ENCODE measurements at regions not wholly inside any gene's neighbourhood (a gene's known extent, or its start where the extent isn't known, plus 50 kb on each side); places are given as distances from the start of the nearest gene placed in this dataset.
"Not testable (repeated sequence)": the region's sequence is repeated elsewhere in the genome, so short reads cannot be mapped to it uniquely, and the experiment has no call there.

DNA sequence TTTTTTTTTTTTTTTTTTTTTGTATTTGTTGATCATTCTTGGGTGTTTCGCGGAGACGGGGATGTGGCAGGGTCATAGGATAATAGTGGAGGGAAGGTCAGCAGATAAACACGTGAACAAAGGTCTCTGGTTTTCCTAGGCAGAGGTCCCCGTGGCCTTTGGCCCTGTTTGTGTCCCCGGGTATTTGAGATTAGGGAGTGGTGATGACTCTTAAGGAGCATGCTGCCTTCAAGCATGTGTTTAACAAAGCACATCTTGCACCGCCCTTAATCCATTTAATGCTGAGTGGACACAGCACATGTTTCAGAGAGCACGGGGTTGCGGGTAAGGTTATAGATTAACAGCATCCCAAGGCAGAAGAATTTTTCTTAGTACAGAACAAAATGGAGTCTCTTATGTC lies 435.8 kb upstream of the ZP4 start:
- DNase-seq (ENCODE audit: low spot score); H3K4me3 Mint-ChIP-seq; H3K9me3 Mint-ChIP-seq; H3K36me3 Mint-ChIP-seq (ENCODE audit: low read depth); H3K27ac Mint-ChIP-seq; intact Hi-C loops (cut with micrococcal nuclease); H3K27me3 Mint-ChIP-seq (ENCODE audit: insufficient read depth); H3K4me1 Mint-ChIP-seq (ENCODE audit: low read depth): not testable (repeated sequence)

DNA sequence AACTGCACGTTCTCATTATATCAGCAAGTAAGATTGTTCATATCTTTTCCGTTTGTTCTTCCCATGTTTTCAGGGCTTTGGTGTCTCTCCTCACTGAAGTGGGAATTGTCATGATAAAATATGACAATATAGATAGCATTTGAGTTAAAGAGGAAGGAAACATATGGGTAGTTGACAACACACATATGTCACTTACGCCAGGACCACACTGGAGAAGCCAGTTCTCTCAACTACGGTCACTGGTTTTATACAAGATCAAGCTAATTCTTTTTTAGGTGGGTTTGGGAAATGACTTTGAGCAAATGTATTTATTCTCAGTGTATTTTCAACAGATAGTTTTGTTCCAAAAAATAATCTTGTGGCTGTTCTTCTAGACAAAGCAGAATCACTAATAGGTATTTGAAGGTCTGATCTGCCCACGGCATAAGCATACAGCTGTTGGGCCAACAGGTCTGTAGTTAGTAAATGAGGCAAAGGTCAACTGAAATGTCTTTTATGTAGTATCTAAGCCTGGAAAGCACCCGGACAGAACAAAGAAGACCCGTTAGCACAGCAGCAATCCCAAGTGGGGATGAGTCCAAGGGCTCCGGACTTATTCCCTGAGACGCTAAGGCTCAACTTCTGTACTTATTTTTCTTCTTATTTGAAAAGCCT lies 433.6 kb upstream of the ZP4 start:
- H3K4me1 Mint-ChIP-seq (ENCODE audit: low read depth): no peaks in the 10 kb centered on the region
- H3K36me3 Mint-ChIP-seq (ENCODE audit: low read depth): no peaks in the 10 kb centered on the region
- H3K4me3 Mint-ChIP-seq: no peak overlapping the region
- no peak overlapping the region for H3K27ac Mint-ChIP-seq
- intact Hi-C loops (cut with micrococcal nuclease): no loop called here
- peaks cover 9% of the 10 kb centered on the region for H3K9me3 Mint-ChIP-seq
- DNase-seq (ENCODE audit: low spot score): no peak
- no peaks in the 10 kb centered on the region for H3K27me3 Mint-ChIP-seq (ENCODE audit: insufficient read depth)

DNA sequence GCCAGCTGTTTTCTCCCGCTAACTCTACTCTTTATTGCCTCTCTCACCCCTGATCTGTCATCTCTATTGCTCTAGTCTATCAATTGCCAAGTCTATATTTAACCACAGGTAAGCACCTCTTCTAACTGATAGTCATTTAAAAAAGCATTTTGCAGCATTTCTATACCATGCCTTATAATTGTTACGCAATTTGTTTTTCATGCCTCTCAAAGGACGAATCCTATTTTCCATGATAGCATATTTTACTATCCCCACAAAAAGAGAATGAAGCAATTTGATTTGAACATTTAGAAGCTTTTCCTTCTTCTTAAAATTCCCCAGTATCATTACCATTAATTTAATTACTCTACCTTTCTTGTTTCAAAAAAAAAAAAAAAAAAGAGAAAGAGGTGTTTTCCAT lies 432.8 kb upstream of the ZP4 start:
- intact Hi-C loops (cut with micrococcal nuclease): no loop called here
- DNase-seq (ENCODE audit: low spot score): no peak
- Mint-ChIP-seq H3K27ac (no peak overlapping the region), H3K27me3 (ENCODE audit: insufficient read depth) (no peaks in the 10 kb centered on the region), H3K9me3 (peaks cover 11% of the 10 kb centered on the region), H3K4me1 (ENCODE audit: low read depth) (no peaks in the 10 kb centered on the region), H3K36me3 (ENCODE audit: low read depth) (no peaks in the 10 kb centered on the region), H3K4me3 (no peak overlapping the region)

DNA sequence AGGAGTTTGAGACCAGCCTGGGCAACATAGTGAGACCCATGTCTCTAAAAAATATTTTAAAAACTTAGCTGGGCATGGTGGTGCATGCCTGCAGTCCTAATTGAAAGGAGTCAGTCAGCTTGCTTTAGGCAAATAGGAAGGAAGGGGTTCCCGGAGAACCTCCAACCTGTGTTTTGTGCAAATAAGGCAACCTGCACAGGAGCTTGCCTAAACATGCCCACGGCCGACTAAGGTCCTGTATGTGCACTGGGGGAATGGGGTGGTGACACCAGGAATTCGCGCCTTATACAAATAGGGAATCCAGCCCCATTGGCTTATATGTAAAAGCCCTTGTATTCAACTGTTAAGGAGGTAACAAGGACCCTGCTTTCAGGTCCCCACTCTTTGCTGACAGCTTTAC lies 429.2 kb upstream of the ZP4 start:
- intact Hi-C loops (cut with micrococcal nuclease): no loop called here
- Mint-ChIP-seq H3K27me3 (ENCODE audit: insufficient read depth) (no peaks in the 10 kb centered on the region), H3K27ac (no peak overlapping the region), H3K36me3 (ENCODE audit: low read depth) (no peaks in the 10 kb centered on the region), H3K4me1 (ENCODE audit: low read depth) (no peaks in the 10 kb centered on the region), H3K9me3 (peaks cover 13% of the 10 kb centered on the region), H3K4me3 (no peak overlapping the region)
- DNase-seq (ENCODE audit: low spot score): no peak

DNA sequence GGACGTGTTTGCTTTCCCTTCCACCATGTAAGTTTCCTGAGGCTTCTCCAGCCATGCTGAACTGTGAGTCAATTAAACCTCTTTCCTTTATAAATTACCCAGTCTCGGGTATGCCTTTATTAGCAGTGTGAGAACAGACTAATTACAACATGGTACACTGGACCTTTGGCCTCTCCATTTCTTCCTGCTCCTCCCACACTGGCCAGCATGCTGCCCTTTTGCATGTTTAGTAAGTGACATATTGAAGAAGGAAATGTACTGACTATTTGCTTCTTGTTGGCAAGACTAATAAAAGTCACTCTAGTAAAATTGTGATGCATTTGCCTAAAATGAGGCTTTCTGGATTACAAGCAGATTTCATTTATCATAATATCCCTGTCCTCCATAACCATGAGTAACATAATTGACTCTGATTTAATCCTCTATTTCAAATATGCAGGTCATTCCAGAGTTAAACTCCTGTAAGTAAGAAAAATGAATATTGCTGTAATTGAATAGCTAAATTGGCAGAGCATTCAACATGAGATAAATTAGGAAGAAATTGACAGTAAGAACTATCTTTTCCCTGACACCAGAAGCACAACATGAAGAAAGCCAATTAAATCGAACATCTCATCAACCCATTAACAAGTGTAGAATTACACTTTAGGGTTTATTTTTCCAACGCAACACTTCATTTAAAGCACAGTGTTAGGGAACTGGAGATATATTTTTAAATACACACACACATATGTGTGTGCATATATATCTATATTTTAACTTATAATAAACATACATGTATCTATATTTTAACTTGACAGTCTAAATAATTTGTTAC lies 427.8 kb upstream of the ZP4 start:
- no peaks in the 10 kb centered on the region for H3K36me3 Mint-ChIP-seq (ENCODE audit: low read depth)
- no peaks in the 10 kb centered on the region for H3K4me1 Mint-ChIP-seq (ENCODE audit: low read depth)
- no peak overlapping the region for H3K4me3 Mint-ChIP-seq
- no peak overlapping the region for H3K27ac Mint-ChIP-seq
- no peak for DNase-seq (ENCODE audit: low spot score)
- intact Hi-C loops (cut with micrococcal nuclease): no loop called here
- no peaks in the 10 kb centered on the region for H3K27me3 Mint-ChIP-seq (ENCODE audit: insufficient read depth)
- peaks cover 13% of the 10 kb centered on the region for H3K9me3 Mint-ChIP-seq

DNA sequence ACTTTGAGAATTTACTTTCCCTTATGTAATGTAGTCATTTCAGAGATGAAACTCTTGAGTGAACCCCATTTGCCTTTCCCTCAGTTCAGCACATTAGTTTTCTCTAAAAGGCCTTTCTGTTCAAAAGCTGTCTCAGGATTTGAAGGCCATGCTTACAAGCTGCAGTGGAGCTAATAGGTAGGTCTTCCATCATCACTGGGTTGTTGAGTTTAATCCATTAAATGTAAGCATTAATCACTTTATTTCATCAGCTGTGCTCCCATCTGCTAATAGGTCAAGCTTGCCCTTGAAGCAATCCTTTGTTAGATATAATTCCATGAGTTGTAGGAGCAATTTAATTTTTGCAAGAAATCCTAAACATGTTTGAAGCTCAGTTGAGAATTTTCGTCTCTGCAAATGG lies 422.2 kb upstream of the ZP4 start:
- no peak overlapping the region for H3K4me3 Mint-ChIP-seq
- H3K27ac Mint-ChIP-seq: no peak overlapping the region
- intact Hi-C loops (cut with micrococcal nuclease): no loop called here
- no peak for DNase-seq (ENCODE audit: low spot score)
- H3K4me1 Mint-ChIP-seq (ENCODE audit: low read depth): no peaks in the 10 kb centered on the region
- H3K36me3 Mint-ChIP-seq (ENCODE audit: low read depth): no peaks in the 10 kb centered on the region
- no peaks in the 10 kb centered on the region for H3K27me3 Mint-ChIP-seq (ENCODE audit: insufficient read depth)
- H3K9me3 Mint-ChIP-seq: peaks cover 6% of the 10 kb centered on the region

DNA sequence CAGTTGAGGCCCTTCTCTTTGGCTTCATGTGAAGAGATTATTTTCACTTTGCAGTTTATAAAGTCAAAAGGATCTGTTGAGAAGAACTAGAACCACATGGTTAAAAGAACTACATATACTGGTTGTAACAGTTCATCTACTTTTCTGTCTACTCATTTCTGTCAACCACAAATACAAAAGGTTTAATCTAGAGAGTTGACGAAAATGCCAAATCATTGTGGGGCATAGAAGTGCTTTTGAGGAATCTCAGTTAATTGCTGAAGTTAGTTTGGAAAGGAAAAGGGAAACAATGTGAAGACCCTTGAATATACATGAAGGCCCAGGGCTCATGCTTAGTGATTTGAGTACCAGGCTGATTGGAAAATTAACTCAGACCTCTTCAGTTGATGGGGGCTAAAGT lies 415.7 kb upstream of the ZP4 start:
- intact Hi-C loops (cut with micrococcal nuclease): no loop called here
- Mint-ChIP-seq H3K4me3 (no peak overlapping the region), H3K36me3 (ENCODE audit: low read depth) (no peaks in the 10 kb centered on the region), H3K9me3 (no peaks in the 10 kb centered on the region), H3K4me1 (ENCODE audit: low read depth) (no peaks in the 10 kb centered on the region), H3K27ac (no peak overlapping the region), H3K27me3 (ENCODE audit: insufficient read depth) (no peaks in the 10 kb centered on the region)
- no peak for DNase-seq (ENCODE audit: low spot score)

DNA sequence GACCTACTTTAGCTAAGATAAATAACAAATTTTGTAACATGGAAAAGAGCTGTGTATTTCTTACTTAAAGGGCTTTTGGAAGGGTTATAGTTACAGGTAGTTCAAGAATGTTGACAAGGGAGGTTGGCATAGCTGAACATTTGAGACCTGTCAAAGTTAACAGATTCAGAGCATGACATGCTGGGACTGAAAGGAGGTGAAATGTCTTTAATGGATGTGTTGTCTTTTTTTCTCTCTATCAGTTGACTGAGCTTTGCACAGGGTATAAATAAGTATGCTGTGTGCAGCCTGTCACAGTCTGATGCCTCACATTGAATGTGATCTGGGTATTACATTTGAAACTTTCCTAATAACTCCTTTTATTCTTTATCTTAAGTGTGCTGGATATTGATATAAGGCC lies 411.9 kb upstream of the ZP4 start:
- intact Hi-C loops (cut with micrococcal nuclease): no loop called here
- Mint-ChIP-seq H3K4me1 (ENCODE audit: low read depth) (no peaks in the 10 kb centered on the region), H3K27me3 (ENCODE audit: insufficient read depth) (no peaks in the 10 kb centered on the region), H3K36me3 (ENCODE audit: low read depth) (no peaks in the 10 kb centered on the region), H3K27ac (no peak overlapping the region), H3K4me3 (no peak overlapping the region), H3K9me3 (no peaks in the 10 kb centered on the region)
- DNase-seq (ENCODE audit: low spot score): no peak

DNA sequence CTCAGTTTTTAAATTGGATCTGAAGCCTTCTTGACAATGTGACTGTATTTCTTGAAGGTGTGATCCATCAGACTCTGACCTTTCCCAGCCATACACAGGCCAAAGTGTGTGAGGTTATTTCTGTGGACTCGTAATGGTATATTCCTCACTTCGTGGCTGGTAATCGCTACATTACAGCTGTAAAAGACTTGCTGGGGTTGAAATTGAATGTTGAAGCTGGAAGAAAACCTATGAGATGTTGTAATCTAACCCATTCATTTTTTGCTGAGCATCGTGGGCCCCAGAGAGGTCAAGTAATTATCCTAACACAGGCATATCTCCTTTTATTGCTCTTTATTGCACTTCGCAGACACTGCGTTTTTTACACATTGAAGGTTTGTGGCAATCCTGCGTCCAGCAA lies 405.6 kb upstream of the ZP4 start:
- no peak for DNase-seq (ENCODE audit: low spot score)
- Mint-ChIP-seq H3K4me1 (ENCODE audit: low read depth) (no peaks in the 10 kb centered on the region), H3K9me3 (no peaks in the 10 kb centered on the region), H3K27ac (no peak overlapping the region), H3K36me3 (ENCODE audit: low read depth) (no peaks in the 10 kb centered on the region), H3K27me3 (ENCODE audit: insufficient read depth) (no peaks in the 10 kb centered on the region), H3K4me3 (no peak overlapping the region)
- intact Hi-C loops (cut with micrococcal nuclease): no loop called here

DNA sequence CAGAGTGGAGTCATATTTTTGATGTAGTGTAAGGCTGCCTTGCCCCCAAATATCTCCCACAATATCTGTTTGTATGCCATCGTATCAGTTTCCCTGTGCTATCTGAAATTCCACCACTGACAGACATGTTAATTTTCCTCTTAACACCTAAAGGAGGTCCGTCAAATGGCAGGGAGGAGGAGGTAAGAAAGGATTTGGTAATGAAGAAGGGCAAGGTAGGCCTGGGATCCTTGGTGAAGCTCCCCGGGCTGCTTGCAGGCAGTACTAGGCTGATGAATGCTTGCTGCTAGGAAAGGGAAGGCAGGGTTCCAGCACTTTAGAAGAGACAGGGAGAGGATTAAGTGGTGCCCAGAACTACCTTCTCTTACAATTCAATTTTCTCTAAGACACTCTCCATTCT lies 402.4 kb upstream of the ZP4 start:
- no peak overlapping the region for H3K4me3 Mint-ChIP-seq
- DNase-seq (ENCODE audit: low spot score): no peak
- H3K27me3 Mint-ChIP-seq (ENCODE audit: insufficient read depth): no peaks in the 10 kb centered on the region
- no peaks in the 10 kb centered on the region for H3K4me1 Mint-ChIP-seq (ENCODE audit: low read depth)
- intact Hi-C loops (cut with micrococcal nuclease): no loop called here
- no peak overlapping the region for H3K27ac Mint-ChIP-seq
- H3K36me3 Mint-ChIP-seq (ENCODE audit: low read depth): no peaks in the 10 kb centered on the region
- H3K9me3 Mint-ChIP-seq: no peaks in the 10 kb centered on the region

DNA sequence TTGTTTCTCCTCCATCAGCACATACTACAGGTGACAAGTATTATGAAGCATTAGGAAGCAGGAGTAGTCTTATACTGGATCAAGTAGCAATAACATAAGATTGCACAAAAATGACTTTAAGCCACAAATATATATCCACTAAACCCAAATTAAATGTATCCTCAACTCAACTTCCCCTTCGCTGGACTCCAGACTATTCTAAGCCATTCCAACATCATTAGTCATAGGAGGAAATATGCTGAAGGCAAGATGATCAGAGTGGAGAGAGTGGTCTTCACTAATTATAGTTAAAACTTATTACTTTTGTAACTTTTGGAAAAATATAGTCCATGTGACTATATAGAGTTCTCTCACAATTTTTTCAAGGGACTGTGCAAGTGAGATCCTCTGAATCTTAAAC lies 390.7 kb upstream of the ZP4 start:
- H3K4me1 Mint-ChIP-seq (ENCODE audit: low read depth): no peaks in the 10 kb centered on the region
- H3K9me3 Mint-ChIP-seq: no peaks in the 10 kb centered on the region
- no peak overlapping the region for H3K27ac Mint-ChIP-seq
- no peaks in the 10 kb centered on the region for H3K27me3 Mint-ChIP-seq (ENCODE audit: insufficient read depth)
- DNase-seq (ENCODE audit: low spot score): no peak
- no peak overlapping the region for H3K4me3 Mint-ChIP-seq
- intact Hi-C loops (cut with micrococcal nuclease): no loop called here
- no peaks in the 10 kb centered on the region for H3K36me3 Mint-ChIP-seq (ENCODE audit: low read depth)

DNA sequence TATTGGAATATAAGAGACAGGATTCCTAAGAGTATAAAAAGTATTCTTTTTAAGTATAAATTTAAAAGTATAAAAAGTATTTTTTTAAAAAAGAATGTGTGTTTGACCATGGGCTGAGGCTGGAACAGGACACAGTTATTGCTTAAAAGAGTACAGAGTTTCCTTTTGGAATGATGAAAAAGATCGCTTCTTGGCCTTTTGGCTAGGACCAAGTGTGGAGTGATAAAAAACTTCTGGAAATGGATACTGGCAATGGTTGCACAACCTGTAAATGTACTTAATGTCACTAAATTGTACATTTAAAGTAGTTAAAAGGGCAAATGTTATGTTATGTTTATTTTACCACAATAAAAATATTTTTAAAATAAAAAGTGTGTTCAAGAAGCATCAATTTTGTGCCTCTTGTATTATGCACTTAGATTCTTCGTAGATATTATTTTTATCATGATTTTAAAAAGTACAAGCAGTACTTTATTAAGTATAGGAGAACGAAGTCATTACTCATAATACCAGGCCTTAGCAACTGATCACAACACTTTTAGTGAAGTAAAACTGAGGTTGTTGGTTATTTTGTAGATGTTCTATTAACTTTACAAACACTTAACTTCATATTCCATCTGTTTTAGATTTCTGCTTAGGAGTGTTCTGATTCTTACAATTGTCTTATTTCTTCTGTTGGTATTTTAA lies 389.1 kb upstream of the ZP4 start:
- no peaks in the 10 kb centered on the region for H3K4me1 Mint-ChIP-seq (ENCODE audit: low read depth)
- no peak for DNase-seq (ENCODE audit: low spot score)
- H3K27me3 Mint-ChIP-seq (ENCODE audit: insufficient read depth): no peaks in the 10 kb centered on the region
- no peaks in the 10 kb centered on the region for H3K36me3 Mint-ChIP-seq (ENCODE audit: low read depth)
- H3K9me3 Mint-ChIP-seq: peaks cover 4% of the 10 kb centered on the region
- H3K4me3 Mint-ChIP-seq: no peak overlapping the region
- intact Hi-C loops (cut with micrococcal nuclease): no loop called here
- no peak overlapping the region for H3K27ac Mint-ChIP-seq

DNA sequence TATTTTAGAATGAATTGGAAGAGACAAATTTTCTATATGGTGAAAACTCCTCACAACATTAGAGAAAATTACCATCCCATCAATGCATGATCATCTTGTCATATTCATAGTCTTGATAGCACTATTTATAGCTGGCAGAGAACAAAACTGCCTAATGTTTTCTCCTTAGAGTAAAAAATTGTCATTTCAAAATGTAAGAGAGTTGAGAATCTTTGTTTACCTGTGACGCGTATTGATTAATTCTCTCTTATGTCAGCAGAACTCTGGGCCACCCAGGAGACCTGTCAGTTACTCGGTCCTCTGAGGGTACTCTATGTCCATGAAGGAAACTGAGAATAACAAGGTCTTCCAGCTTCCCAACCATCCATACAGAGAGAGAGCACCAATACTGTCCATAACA lies 381.4 kb upstream of the ZP4 start:
- no peaks in the 10 kb centered on the region for H3K4me1 Mint-ChIP-seq (ENCODE audit: low read depth)
- H3K9me3 Mint-ChIP-seq: peaks cover 8% of the 10 kb centered on the region
- H3K27me3 Mint-ChIP-seq (ENCODE audit: insufficient read depth): no peaks in the 10 kb centered on the region
- intact Hi-C loops (cut with micrococcal nuclease): no loop called here
- H3K27ac Mint-ChIP-seq: no peak overlapping the region
- H3K36me3 Mint-ChIP-seq (ENCODE audit: low read depth): no peaks in the 10 kb centered on the region
- no peak for DNase-seq (ENCODE audit: low spot score)
- no peak overlapping the region for H3K4me3 Mint-ChIP-seq
